ENCODE measurements at regions not wholly inside any gene's neighbourhood (a gene's known extent, or its start where the extent isn't known, plus 50 kb on each side); places are given as distances from the start of the nearest gene placed in this dataset.

- DNase-seq (ENCODE audit: low read depth in 2 of 2): no peak
Observed at GRCh38 chr3:61443886-61444285, 117.5 kb upstream of the PTPRG start.

GRCh38 chr3:61444782-61445181 lies 116.6 kb upstream of the PTPRG start:
- DNase-seq (ENCODE audit: low read depth in 2 of 2): no peak
- Histone ChIP-seq H3K9me3 (ENCODE audit: control insufficient read depth, insufficient read depth, low read depth, low read length) (no peaks in the 10 kb centered on the region), H3K4me3 (replicated peaks in 1 of 4; ENCODE audit: control extremely low read depth in 1 of 4, insufficient read depth in 1 of 4, low read depth in 3 of 4, low read length in 4 of 4) (no peak overlapping the region), H3K79me2 (ENCODE audit: control insufficient read depth, insufficient read depth, low read length) (no peaks in the 10 kb centered on the region), H3K27me3 (ENCODE audit: control insufficient read depth, insufficient read depth, low read length) (no peaks in the 10 kb centered on the region), H3K4me2 (ENCODE audit: extremely low read depth, insufficient read depth, low read length) (no peak overlapping the region), H2AFZ (ENCODE audit: low read length) (no peak overlapping the region), H3K9ac (ENCODE audit: insufficient read depth, low read length) (no peak overlapping the region), H3K36me3 (ENCODE audit: control insufficient read depth, insufficient read depth, low read length) (no peaks in the 10 kb centered on the region), H4K20me1 (ENCODE audit: control insufficient read depth, extremely low read depth, insufficient read depth, low read length) (no peaks in the 10 kb centered on the region), H3K4me1 (ENCODE audit: control insufficient read depth, extremely low read depth, insufficient read depth, low read length) (no peaks in the 10 kb centered on the region), H3K27ac (ENCODE audit: insufficient read depth, low read length) (no peak overlapping the region)
- no peak for TF ChIP-seq EZH2 (IDR thresholded peaks at IDR 0.05; ENCODE audit: low read length, missing control alignments)
- no peak for TF ChIP-seq CTCF (conservative IDR thresholded peaks at IDR 0.05 in 1 of 2, IDR thresholded peaks at IDR 0.05 in 1 of 2; ENCODE audit: low read depth in 1 of 2, low read length in 2 of 2)

More at GRCh38 chr3:61443886-61444285, 117.5 kb upstream of the PTPRG start:
- Histone ChIP-seq H3K4me1 (ENCODE audit: control insufficient read depth, extremely low read depth, insufficient read depth, low read length) (no peaks in the 10 kb centered on the region), H3K4me2 (ENCODE audit: extremely low read depth, insufficient read depth, low read length) (no peak overlapping the region), H3K4me3 (replicated peaks in 1 of 4; ENCODE audit: control extremely low read depth in 1 of 4, insufficient read depth in 1 of 4, low read depth in 3 of 4, low read length in 4 of 4) (no peak overlapping the region), H3K36me3 (ENCODE audit: control insufficient read depth, insufficient read depth, low read length) (no peaks in the 10 kb centered on the region), H4K20me1 (ENCODE audit: control insufficient read depth, extremely low read depth, insufficient read depth, low read length) (no peaks in the 10 kb centered on the region), H3K9me3 (ENCODE audit: control insufficient read depth, insufficient read depth, low read depth, low read length) (no peaks in the 10 kb centered on the region), H3K9ac (ENCODE audit: insufficient read depth, low read length) (no peak overlapping the region), H3K27me3 (ENCODE audit: control insufficient read depth, insufficient read depth, low read length) (no peaks in the 10 kb centered on the region), H3K79me2 (ENCODE audit: control insufficient read depth, insufficient read depth, low read length) (no peaks in the 10 kb centered on the region), H2AFZ (ENCODE audit: low read length) (no peak overlapping the region), H3K27ac (ENCODE audit: insufficient read depth, low read length) (no peak overlapping the region)
- TF ChIP-seq CTCF (conservative IDR thresholded peaks at IDR 0.05 in 1 of 2, IDR thresholded peaks at IDR 0.05 in 1 of 2; ENCODE audit: low read depth in 1 of 2, low read length in 2 of 2) (no peak), EZH2 (IDR thresholded peaks at IDR 0.05; ENCODE audit: low read length, missing control alignments) (no peak)

GRCh38 chr3:61445924-61446323 lies 115.4 kb upstream of the PTPRG start:
- no peak for DNase-seq (ENCODE audit: low read depth in 2 of 2)
- H3K4me1 ChIP-seq (ENCODE audit: control insufficient read depth, extremely low read depth, insufficient read depth, low read length): no peaks in the 10 kb centered on the region
- no peak overlapping the region for H3K4me2 ChIP-seq (ENCODE audit: extremely low read depth, insufficient read depth, low read length)
- H3K4me3 ChIP-seq (replicated peaks in 1 of 4; ENCODE audit: control extremely low read depth in 1 of 4, insufficient read depth in 1 of 4, low read depth in 3 of 4, low read length in 4 of 4): no peak overlapping the region
- no peaks in the 10 kb centered on the region for H3K79me2 ChIP-seq (ENCODE audit: control insufficient read depth, insufficient read depth, low read length)
- no peaks in the 10 kb centered on the region for H3K9me3 ChIP-seq (ENCODE audit: control insufficient read depth, insufficient read depth, low read depth, low read length)
- H3K27me3 ChIP-seq (ENCODE audit: control insufficient read depth, insufficient read depth, low read length): no peaks in the 10 kb centered on the region
- no peaks in the 10 kb centered on the region for H3K36me3 ChIP-seq (ENCODE audit: control insufficient read depth, insufficient read depth, low read length)
- TF ChIP-seq CTCF (conservative IDR thresholded peaks at IDR 0.05 in 1 of 2, IDR thresholded peaks at IDR 0.05 in 1 of 2; ENCODE audit: low read depth in 1 of 2, low read length in 2 of 2): no peak
- TF ChIP-seq EZH2 (IDR thresholded peaks at IDR 0.05; ENCODE audit: low read length, missing control alignments): no peak
- H3K27ac ChIP-seq (ENCODE audit: insufficient read depth, low read length): no peak overlapping the region
- H4K20me1 ChIP-seq (ENCODE audit: control insufficient read depth, extremely low read depth, insufficient read depth, low read length): no peaks in the 10 kb centered on the region
- no peak overlapping the region for H2AFZ ChIP-seq (ENCODE audit: low read length)
- H3K9ac ChIP-seq (ENCODE audit: insufficient read depth, low read length): no peak overlapping the region

Measured in fibroblast of lung (primary cell).